Pancreas (tissue), 10 donors: ENCODE measurements at regions not wholly inside any gene's neighbourhood (a gene's known extent, or its start where the extent isn't known, plus 50 kb on each side); places are given as distances from the start of the nearest gene placed in this dataset.

Experiments
- ATAC-seq, 4 donors: fragments of 200-7000 bp; cut with Tn5 transposase; one replicate each; pipeline versions ENCODE4 v1.8.0 to v1.9.1; 2020; ENCODE audit warnings: mild to moderate bottlenecking in 4 of 4, moderate library complexity in 4 of 4
- DNase-seq, 6 donors: peaks; one replicate each; pipeline ENCODE4 v3.0.0-alpha.2; 2020
- FAIRE-seq: peaks from 2 replicates; lab custom pipeline; 2012; peaks lifted over from hg19 to GRCh38; lab: Jason Lieb, UNC
- H3K27ac ChIP-seq, 4 donors: fragments of 200-600 bp; sonication (generic); 1 replicate in 3 of 4; 2 replicates in 1 of 4; pipeline versions ENCODE4 v1.5.0 to v1.8.0; 2020
- H3K27me3 ChIP-seq, 4 donors: fragments of 200-600 bp; one replicate each; pipeline ENCODE4 v1.8.0; 2021
- H3K36me3 ChIP-seq, 3 donors: fragments of 200-600 bp; sonication (generic) in 1 of 3; one replicate each; pipeline versions ENCODE4 v1.5.0 to v1.8.0; 2020 to 2021
- H3K4me1 ChIP-seq, 3 donors: fragments of 200-600 bp; one replicate each; pipeline ENCODE4 v1.8.0; 2021
- H3K4me3 ChIP-seq, 4 donors: fragments of 200-600 bp; sonication (generic) in 2 of 4; one replicate each; pipeline versions ENCODE4 v1.5.0 to v1.8.0; 2020 to 2021
- H3K9me3 ChIP-seq, 4 donors: fragments of 200-600 bp; one replicate each; pipeline ENCODE4 v1.8.0; 2021
- CTCF ChIP-seq, 4 donors: fragments of 200-600 bp; sonication (generic) in 3 of 4; IDR thresholded peaks; one replicate each; pipeline versions ENCODE4 v1.5.0 to v1.8.0; 2021; ENCODE audit warnings: antibody characterized with exemption in 4 of 4
- WGBS, 2 donors: extraction: QIAGEN DNeasy Blood & Tissue Kit; methylation state at CpG; one replicate each; pipeline ENCODE4 v1.1.7; 2013; 5-methylcytosine and 5-hydroxymethylcytosine counted together
- intact Hi-C, 3 donors: fragments of 100-400 bp; cut with DNase I; formaldehyde crosslinking; loops; one replicate each; pipeline versions ENCODE4 v1.11.1 to v1.14.2; 2022
- donor health status: healthy with polysubstance abuse.
- donor health status: DM: no; HTN: no; CAD: no; lungs with moderate emphysema.
- donor health status: DM: no; HTN: no; CAD: no.
- donor health status: control.
- donor health status: control.
- donor health status: Bipolar disorder and iron deficiency.
- donor health status: DM: yes; HTN: yes; CAD: no.
- donor health status: DM: no; HTN: no; CAD: no.
- donor health status: DM: no; HTN: no; CAD: no.
- donor health status: DM: yes; HTN: yes; CAD: no.

- H3K36me3 ChIP-seq: no peaks in the 10 kb centered on the region
- ATAC-seq (no peak), FAIRE-seq (no peak), DNase-seq (no peak)
- no peak overlapping the region for H3K27ac ChIP-seq
- WGBS, 2 donors: 57 to 60% methylated on average over 6 of the region's 6 CpGs
- no peaks in the 10 kb centered on the region for H3K27me3 ChIP-seq
- TF ChIP-seq CTCF (IDR thresholded peaks at IDR 0.05): no peak
- H3K4me3 ChIP-seq: no peak overlapping the region
- intact Hi-C loops: no loop called here
- H3K9me3 ChIP-seq: no peaks in the 10 kb centered on the region
- H3K4me1 ChIP-seq: no peaks in the 10 kb centered on the region
Observed at GRCh38 chr11:112882494-112883381, 78.5 kb upstream of the NCAM1 start.

- Histone ChIP-seq H3K27ac (no peak overlapping the region), H3K36me3 (no peaks in the 10 kb centered on the region), H3K27me3 (no peaks in the 10 kb centered on the region), H3K4me1 (no peaks in the 10 kb centered on the region), H3K4me3 (no peak overlapping the region), H3K9me3 (no peaks in the 10 kb centered on the region)
- no peak for FAIRE-seq
- ATAC-seq: no peak
- intact Hi-C loops: no loop called here
- TF ChIP-seq CTCF (IDR thresholded peaks at IDR 0.05): no peak
- no peak for DNase-seq
- 58 to 75% methylated on average over 5 of the region's 5 CpGs for WGBS, 2 donors
Observed at GRCh38 chr11:112884012-112884767, 77.0 kb upstream of the NCAM1 start.

GRCh38 chr11:112885744-112886433, 75.3 kb upstream of the NCAM1 start:
- H3K4me3 ChIP-seq: no peak overlapping the region
- ATAC-seq (no peak), DNase-seq (no peak), FAIRE-seq (no peak)
- H3K9me3 ChIP-seq: no peaks in the 10 kb centered on the region
- H3K36me3 ChIP-seq: no peaks in the 10 kb centered on the region
- 75 to 76% methylated on average over 7 of the region's 7 CpGs for WGBS, 2 donors
- H3K27ac ChIP-seq: no peak overlapping the region
- TF ChIP-seq CTCF (IDR thresholded peaks at IDR 0.05): no peak
- intact Hi-C loops: no loop called here
- no peaks in the 10 kb centered on the region for H3K4me1 ChIP-seq
- no peaks in the 10 kb centered on the region for H3K27me3 ChIP-seq

- WGBS, 2 donors: 73 to 78% methylated on average over 7 of the region's 7 CpGs
- no peak for DNase-seq
Observed at GRCh38 chr11:112886434-112887370, 74.5 kb upstream of the NCAM1 start.

More at GRCh38 chr11:112886434-112887370, 74.5 kb upstream of the NCAM1 start:
- no peaks in the 10 kb centered on the region for H3K4me1 ChIP-seq
- H3K36me3 ChIP-seq: no peaks in the 10 kb centered on the region
- TF ChIP-seq CTCF (IDR thresholded peaks at IDR 0.05): no peak
- H3K9me3 ChIP-seq: no peaks in the 10 kb centered on the region
- H3K4me3 ChIP-seq: no peak overlapping the region
- intact Hi-C loops: no loop called here
- H3K27ac ChIP-seq: no peak overlapping the region
- ATAC-seq (no peak), FAIRE-seq (no peak)
- no peaks in the 10 kb centered on the region for H3K27me3 ChIP-seq
